IMR-90 (cell line): ENCODE measurements at regions not wholly inside any gene's neighbourhood (a gene's known extent, or its start where the extent isn't known, plus 50 kb on each side); places are given as distances from the start of the nearest gene placed in this dataset.

Source experiments
- ATAC-seq: fragments of 200-7000 bp; cut with Tn5 transposase; 2 replicates; pipeline ENCODE4 v1.9.1; 2020; ENCODE audit warnings: low read depth, mild to moderate bottlenecking, moderate library complexity
- BruUV-seq: library from RNA; stranded (reverse); fragments of 400-500 nt; replicated peaks from 2 replicates; lab custom pipeline; 2021; lab: Mats Ljungman, UMichigan
- CTCF ChIA-PET: fragments of 300-600 bp; formaldehyde crosslinking; extraction: SDS; loops from one replicate; lab custom pipeline; 2021; ENCODE audit warnings: antibody characterized with exemption; lab: Yijun Ruan, JAX
- POLR2A ChIA-PET: fragments of 300-600 bp; sonication (Branson Sonifier 250); formaldehyde crosslinking; loops from one replicate; lab custom pipeline; 2022; ENCODE audit warnings: antibody characterized with exemption; ENCODE audit not compliant: unreplicated experiment; lab: Charles Lee
- DNase-seq: peaks from one replicate; pipeline ENCODE4 v3.0.0; 2013
- H2AFZ ChIP-seq: replicated peaks from 2 replicates; pipeline ENCODE3; 2013; ENCODE audit warnings: low read length, mild to moderate bottlenecking; ENCODE audit not compliant: poor library complexity
- H2AK5ac ChIP-seq: 2 replicates; pipeline ENCODE4 v1.6.1; 2013; ENCODE audit warnings: low read depth, low read length, inconsistent platforms
- H2AK9ac ChIP-seq: replicated peaks from 2 replicates; pipeline ENCODE3; 2013; ENCODE audit warnings: mild to moderate bottlenecking, low read depth, low read length, moderate library complexity; ENCODE audit not compliant: poor library complexity
- H2BK120ac ChIP-seq: 2 replicates; pipeline ENCODE4 v1.6.1; 2013; ENCODE audit warnings: low read depth, low read length, inconsistent platforms
- H2BK15ac ChIP-seq: 3 replicates; pipeline ENCODE4 v1.6.1; 2013; ENCODE audit warnings: low read depth, low read length, inconsistent platforms
- H2BK20ac ChIP-seq: 2 replicates; pipeline ENCODE4 v1.6.1; 2013; ENCODE audit warnings: low read depth, mild to moderate bottlenecking, inconsistent platforms, low read length, moderate library complexity
- H2BK5ac ChIP-seq: 2 replicates; pipeline ENCODE4 v1.6.1; 2013; ENCODE audit warnings: mild to moderate bottlenecking, low read depth, low read length, inconsistent platforms; ENCODE audit not compliant: poor library complexity, severe bottlenecking
- H3K14ac ChIP-seq: replicated peaks from 2 replicates; pipeline ENCODE4 v1.6.1; 2013; ENCODE audit warnings: low read depth, low read length, inconsistent platforms
- H3K18ac ChIP-seq: 2 replicates; pipeline ENCODE4 v1.6.1; 2013; ENCODE audit warnings: low read depth, low read length, control low read depth
- H3K23ac ChIP-seq: 2 replicates; pipeline ENCODE4 v1.6.1; 2013; ENCODE audit warnings: low read depth, low read length, inconsistent platforms
- H3K27ac ChIP-seq: 2 replicates; pipeline ENCODE4 v1.5.1; 2013; ENCODE audit warnings: mild to moderate bottlenecking, control low read depth, low read length; ENCODE audit not compliant: insufficient read depth
- H3K27me3 ChIP-seq: 2 replicates; pipeline ENCODE4 v1.6.1; 2013; ENCODE audit warnings: low read length; ENCODE audit not compliant: control insufficient read depth, insufficient read depth
- H3K36me3 ChIP-seq: 2 replicates; pipeline ENCODE4 v1.6.1; 2013; ENCODE audit warnings: low read length, mixed read lengths; ENCODE audit not compliant: control insufficient read depth, insufficient read depth
- H3K4ac ChIP-seq: 2 replicates; pipeline ENCODE4 v1.6.1; 2013; ENCODE audit warnings: low read depth, low read length, inconsistent platforms
- H3K4me1 ChIP-seq: 2 replicates; pipeline ENCODE4 v1.6.1; 2013; ENCODE audit warnings: low read length, mixed read lengths; ENCODE audit not compliant: control insufficient read depth, insufficient read depth
- H3K4me2 ChIP-seq: 2 replicates; pipeline ENCODE4 v1.6.1; 2013; ENCODE audit warnings: low read depth, mild to moderate bottlenecking, control low read depth, low read length, moderate library complexity
- H3K4me3 ChIP-seq: 2 replicates; pipeline ENCODE4 v1.5.1; 2013; ENCODE audit warnings: low read depth, mild to moderate bottlenecking, control low read depth, low read length, moderate library complexity; ENCODE audit not compliant: insufficient read depth
- H3K56ac ChIP-seq: 2 replicates; pipeline ENCODE4 v1.6.1; 2013; ENCODE audit warnings: low read length, inconsistent platforms; ENCODE audit not compliant: insufficient read depth; ENCODE audit errors: extremely low read depth
- H3K79me1 ChIP-seq, 2 experiments: 2 replicates each; pipeline ENCODE4 v1.6.1; 2013; ENCODE audit warnings: low read length in 2 of 2, inconsistent platforms in 1 of 2, low read depth in 1 of 2
- H3K9ac ChIP-seq: 2 replicates; pipeline ENCODE4 v1.6.1; 2013; ENCODE audit warnings: low read depth, low read length, control low read depth
- H3K9me1 ChIP-seq: 2 replicates; pipeline ENCODE4 v1.6.1; 2013; ENCODE audit warnings: low read length, inconsistent platforms; ENCODE audit not compliant: insufficient read depth
- H3K9me3 ChIP-seq: 2 replicates; pipeline ENCODE4 v1.6.1; 2013; ENCODE audit warnings: low read length; ENCODE audit not compliant: control insufficient read depth, insufficient read depth
- H4K20me1 ChIP-seq: 2 replicates; pipeline ENCODE4 v1.6.1; 2013; ENCODE audit warnings: low read length, inconsistent platforms; ENCODE audit not compliant: insufficient read depth
- H4K5ac ChIP-seq: 2 replicates; pipeline ENCODE4 v1.6.1; 2013; ENCODE audit warnings: mild to moderate bottlenecking, low read depth, low read length, control low read depth
- H4K8ac ChIP-seq, 2 experiments: 2 replicates each; pipeline ENCODE4 v1.6.1; 2013; ENCODE audit warnings: low read depth in 2 of 2, low read length in 2 of 2, control low read depth in 1 of 2, inconsistent platforms in 1 of 2
- H4K91ac ChIP-seq: 2 replicates; pipeline ENCODE4 v1.6.1; 2013; ENCODE audit warnings: low read depth, low read length, inconsistent platforms; ENCODE audit not compliant: insufficient read depth
- CEBPB ChIP-seq: IDR thresholded peaks from 2 replicates; pipeline ENCODE4 v1.6.1; 2012; ENCODE audit warnings: low read depth, low read length, improper control_type of control experiment
- NFE2L2 ChIP-seq: fragments of 150-350 bp; IDR thresholded peaks from 2 replicates; pipeline ENCODE4 v1.6.1; 2016; ENCODE audit warnings: low read depth, mild to moderate bottlenecking, low read length
- WGBS, 2 experiments: methylation state at CpG; one replicate each; pipeline versions ENCODE4 v1.1.5 to v1.1.7; 2013; ENCODE audit warnings: missing lambda C conversion rate in 2 of 2; ENCODE audit not compliant: insufficient read length in 1 of 2; ENCODE audit errors: extremely low coverage in 2 of 2; 5-methylcytosine and 5-hydroxymethylcytosine counted together
- dilution Hi-C: fragments of 300-500 bp; cut with HindIII; formaldehyde crosslinking; loops from one replicate; pipeline ENCODE4 v1.14.3; 2018; ENCODE audit warnings: low sequenced_read_pairs; ENCODE audit not compliant: unreplicated experiment
- in situ Hi-C: fragments of 300-500 bp; cut with MboI; formaldehyde crosslinking; loops from 3 replicates; pipeline ENCODE4 v1.14.3; 2019; ENCODE audit warnings: low sequenced_read_pairs, inconsistent platforms, mixed read lengths
- intact Hi-C: fragments of 100-400 bp; cut with micrococcal nuclease; formaldehyde crosslinking; loops from 2 replicates; pipeline ENCODE4 v1.10.0; 2022

DNA sequence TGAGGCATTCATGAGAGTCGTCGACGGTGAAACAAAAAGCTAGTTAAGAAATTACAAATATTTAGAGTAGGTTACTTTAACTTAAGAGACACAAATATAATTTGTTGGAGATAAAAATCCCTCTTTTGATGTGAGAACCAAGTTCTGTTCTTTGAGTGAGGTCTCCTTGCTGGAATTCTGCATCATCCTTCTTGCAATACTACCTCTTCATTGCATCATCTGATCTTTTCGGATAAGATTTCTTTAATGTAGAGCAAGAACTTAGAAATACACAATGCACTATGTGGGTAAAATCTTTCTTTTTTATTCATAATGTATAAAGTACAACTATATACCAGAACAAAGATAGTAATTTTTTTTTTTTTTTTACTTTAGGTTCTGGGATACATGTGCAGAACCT is 118.4 kb downstream of the ARL4C start:
- peak overlapping the region; percentile 76 for H3K4me2 ChIP-seq
- CTCF ChIA-PET = no interaction called here
- BruUV-seq = no TSS peak

More for the DNA sequence above, 118.4 kb downstream of the ARL4C start:
- peak overlapping the region; percentile 82 for H3K14ac ChIP-seq
- in situ Hi-C loops (no loop called here), dilution Hi-C loops (no loop called here), intact Hi-C loops (no loop called here)
- H3K23ac ChIP-seq = peak overlapping the region; percentile 60; the same call in 1 of the 2 replicates
- H2AK9ac ChIP-seq = no peak overlapping the region
- peak overlapping the region; percentile 95 for H3K18ac ChIP-seq
- peak overlapping the region; percentile 77 for H4K91ac ChIP-seq
- H2AFZ ChIP-seq = no peak overlapping the region
- ATAC-seq (no peak), DNase-seq (peak; percentile 62)
- H4K5ac ChIP-seq = peak overlapping the region; percentile 54; the same call in 1 of the 2 replicates
- H3K9me3 ChIP-seq = no peaks in the 10 kb centered on the region
- no peaks in the 10 kb centered on the region for H3K36me3 ChIP-seq
- TF ChIP-seq NFE2L2 (no peak), CEBPB (peak; percentile 95)
- no peak overlapping the region for H3K56ac ChIP-seq
- H3K27me3 ChIP-seq = no peaks in the 10 kb centered on the region
- H3K27ac ChIP-seq = peak overlapping the region; percentile 81; the same call in 1 of the 2 replicates
- H3K9ac ChIP-seq = peak overlapping the region; percentile 60; the same call in 1 of the 2 replicates
- no peak overlapping the region; a peak in 2 of 4 replicates for H4K8ac ChIP-seq
- no peak overlapping the region for H2AK5ac ChIP-seq
- POLR2A ChIA-PET = no interaction called here
- no peaks in the 10 kb centered on the region for H3K9me1 ChIP-seq
- no CpG with 5 or more reads among the region's 4 CpGs for WGBS, 2 experiments
- peak overlapping the region; percentile 92; the same call in 1 of the 2 replicates for H3K4ac ChIP-seq
- H4K20me1 ChIP-seq = no peaks in the 10 kb centered on the region
- H2BK20ac ChIP-seq = peak overlapping the region; percentile 90; the same call in 1 of the 2 replicates
- H2BK120ac ChIP-seq = peak overlapping the region; percentile 93
- peaks cover 4% of the 10 kb centered on the region; the same call in 1 of the 2 replicates for H3K4me1 ChIP-seq
- H2BK15ac ChIP-seq = 0 out of 3 replicates have a peak overlapping the region, but pooled peaks have one; percentile 45
- H2BK5ac ChIP-seq = no peak overlapping the region
- H3K79me1 ChIP-seq = no peaks in the 10 kb centered on the region
- H3K4me3 ChIP-seq = no peak overlapping the region
